Epithelial cell of proximal tubule (primary cell): ENCODE measurements at regions not wholly inside any gene's neighbourhood (a gene's known extent, or its start where the extent isn't known, plus 50 kb on each side); places are given as distances from the start of the nearest gene placed in this dataset.
"Not testable (repeated sequence)": the region's sequence is repeated elsewhere in the genome, so short reads cannot be mapped to it uniquely, and the experiment has no call there.

Experiments
- DNase-seq: peaks from one replicate; pipeline ENCODE4 v3.0.0-alpha.2; 2011; ENCODE audit warnings: low read depth
- H3K4me3 ChIP-seq: 2 replicates; pipeline ENCODE4 v1.5.1; 2011; ENCODE audit warnings: low read depth, mild to moderate bottlenecking, low read length
- CTCF ChIP-seq: conservative IDR thresholded peaks from 2 replicates; pipeline ENCODE4 v1.5.1; 2012; ENCODE audit warnings: low read depth, mild to moderate bottlenecking, low read length

GRCh38 chr2:20949256-20949655 lies 94.6 kb downstream of the APOB start:
- no peak for DNase-seq
- TF ChIP-seq CTCF, result no peak
- H3K4me3 ChIP-seq, result no peak overlapping the region

- no peak for DNase-seq
- no peak overlapping the region for H3K4me3 ChIP-seq
- TF ChIP-seq CTCF, result no peak
These were observed 97.4 kb downstream of the APOB start for GRCh38 chr2:20946468-20946867.

- not testable (repeated sequence) for DNase-seq
These were observed 100.2 kb downstream of the APOB start for GRCh38 chr2:20943721-20944120.

GRCh38 chr2:20942646-20943125 lies 101.2 kb downstream of the APOB start:
- no peak for DNase-seq
- H3K4me3 ChIP-seq, result no peak overlapping the region
- no peak for TF ChIP-seq CTCF

More at GRCh38 chr2:20943721-20944120, 100.2 kb downstream of the APOB start:
- H3K4me3 ChIP-seq, result not testable (repeated sequence)

- H3K4me3 ChIP-seq, result no peak overlapping the region
- DNase-seq, result no peak
- TF ChIP-seq CTCF, result no peak
These were observed 103.0 kb downstream of the APOB start for GRCh38 chr2:20940856-20941255.

GRCh38 chr2:20939931-20940795 lies 103.7 kb downstream of the APOB start:
- DNase-seq, result no peak
- H3K4me3 ChIP-seq, result no peak overlapping the region
- TF ChIP-seq CTCF, result no peak

GRCh38 chr2:20937353-20937752 lies 106.5 kb downstream of the APOB start:
- no peak for TF ChIP-seq CTCF
- H3K4me3 ChIP-seq, result no peak overlapping the region
- no peak for DNase-seq
